IMR-90 (cell line): ENCODE measurements at regions not wholly inside any gene's neighbourhood (a gene's known extent, or its start where the extent isn't known, plus 50 kb on each side); places are given as distances from the start of the nearest gene placed in this dataset.

Experiments
- ATAC-seq: fragments of 200-7000 bp; cut with Tn5 transposase; 2 replicates; pipeline ENCODE4 v1.9.1; 2020; ENCODE audit warnings: low read depth, mild to moderate bottlenecking, moderate library complexity
- BruUV-seq: library from RNA; stranded (reverse); fragments of 400-500 nt; replicated peaks from 2 replicates; lab custom pipeline; 2021; lab: Mats Ljungman, UMichigan
- CTCF ChIA-PET: fragments of 300-600 bp; formaldehyde crosslinking; extraction: SDS; loops from one replicate; lab custom pipeline; 2021; ENCODE audit warnings: antibody characterized with exemption; lab: Yijun Ruan, JAX
- POLR2A ChIA-PET: fragments of 300-600 bp; sonication (Branson Sonifier 250); formaldehyde crosslinking; loops from one replicate; lab custom pipeline; 2022; ENCODE audit warnings: antibody characterized with exemption; ENCODE audit not compliant: unreplicated experiment; lab: Charles Lee
- DNase-seq: peaks from one replicate; pipeline ENCODE4 v3.0.0; 2013
- H2AFZ ChIP-seq: replicated peaks from 2 replicates; pipeline ENCODE3; 2013; ENCODE audit warnings: low read length, mild to moderate bottlenecking; ENCODE audit not compliant: poor library complexity
- H2AK5ac ChIP-seq: 2 replicates; pipeline ENCODE4 v1.6.1; 2013; ENCODE audit warnings: low read depth, low read length, inconsistent platforms
- H2AK9ac ChIP-seq: replicated peaks from 2 replicates; pipeline ENCODE3; 2013; ENCODE audit warnings: mild to moderate bottlenecking, low read depth, low read length, moderate library complexity; ENCODE audit not compliant: poor library complexity
- H2BK120ac ChIP-seq: 2 replicates; pipeline ENCODE4 v1.6.1; 2013; ENCODE audit warnings: low read depth, low read length, inconsistent platforms
- H2BK15ac ChIP-seq: 3 replicates; pipeline ENCODE4 v1.6.1; 2013; ENCODE audit warnings: low read depth, low read length, inconsistent platforms
- H2BK20ac ChIP-seq: 2 replicates; pipeline ENCODE4 v1.6.1; 2013; ENCODE audit warnings: low read depth, mild to moderate bottlenecking, inconsistent platforms, low read length, moderate library complexity
- H2BK5ac ChIP-seq: 2 replicates; pipeline ENCODE4 v1.6.1; 2013; ENCODE audit warnings: mild to moderate bottlenecking, low read depth, low read length, inconsistent platforms; ENCODE audit not compliant: poor library complexity, severe bottlenecking
- H3K14ac ChIP-seq: replicated peaks from 2 replicates; pipeline ENCODE4 v1.6.1; 2013; ENCODE audit warnings: low read depth, low read length, inconsistent platforms
- H3K18ac ChIP-seq: 2 replicates; pipeline ENCODE4 v1.6.1; 2013; ENCODE audit warnings: low read depth, low read length, control low read depth
- H3K23ac ChIP-seq: 2 replicates; pipeline ENCODE4 v1.6.1; 2013; ENCODE audit warnings: low read depth, low read length, inconsistent platforms
- H3K27ac ChIP-seq: 2 replicates; pipeline ENCODE4 v1.5.1; 2013; ENCODE audit warnings: mild to moderate bottlenecking, control low read depth, low read length; ENCODE audit not compliant: insufficient read depth
- H3K27me3 ChIP-seq: 2 replicates; pipeline ENCODE4 v1.6.1; 2013; ENCODE audit warnings: low read length; ENCODE audit not compliant: control insufficient read depth, insufficient read depth
- H3K36me3 ChIP-seq: 2 replicates; pipeline ENCODE4 v1.6.1; 2013; ENCODE audit warnings: low read length, mixed read lengths; ENCODE audit not compliant: control insufficient read depth, insufficient read depth
- H3K4ac ChIP-seq: 2 replicates; pipeline ENCODE4 v1.6.1; 2013; ENCODE audit warnings: low read depth, low read length, inconsistent platforms
- H3K4me1 ChIP-seq: 2 replicates; pipeline ENCODE4 v1.6.1; 2013; ENCODE audit warnings: low read length, mixed read lengths; ENCODE audit not compliant: control insufficient read depth, insufficient read depth
- H3K4me2 ChIP-seq: 2 replicates; pipeline ENCODE4 v1.6.1; 2013; ENCODE audit warnings: low read depth, mild to moderate bottlenecking, control low read depth, low read length, moderate library complexity
- H3K4me3 ChIP-seq: 2 replicates; pipeline ENCODE4 v1.5.1; 2013; ENCODE audit warnings: low read depth, mild to moderate bottlenecking, control low read depth, low read length, moderate library complexity; ENCODE audit not compliant: insufficient read depth
- H3K56ac ChIP-seq: 2 replicates; pipeline ENCODE4 v1.6.1; 2013; ENCODE audit warnings: low read length, inconsistent platforms; ENCODE audit not compliant: insufficient read depth; ENCODE audit errors: extremely low read depth
- H3K79me1 ChIP-seq, 2 experiments: 2 replicates each; pipeline ENCODE4 v1.6.1; 2013; ENCODE audit warnings: low read length in 2 of 2, inconsistent platforms in 1 of 2, low read depth in 1 of 2
- H3K9ac ChIP-seq: 2 replicates; pipeline ENCODE4 v1.6.1; 2013; ENCODE audit warnings: low read depth, low read length, control low read depth
- H3K9me1 ChIP-seq: 2 replicates; pipeline ENCODE4 v1.6.1; 2013; ENCODE audit warnings: low read length, inconsistent platforms; ENCODE audit not compliant: insufficient read depth
- H3K9me3 ChIP-seq: 2 replicates; pipeline ENCODE4 v1.6.1; 2013; ENCODE audit warnings: low read length; ENCODE audit not compliant: control insufficient read depth, insufficient read depth
- H4K20me1 ChIP-seq: 2 replicates; pipeline ENCODE4 v1.6.1; 2013; ENCODE audit warnings: low read length, inconsistent platforms; ENCODE audit not compliant: insufficient read depth
- H4K5ac ChIP-seq: 2 replicates; pipeline ENCODE4 v1.6.1; 2013; ENCODE audit warnings: mild to moderate bottlenecking, low read depth, low read length, control low read depth
- H4K8ac ChIP-seq, 2 experiments: 2 replicates each; pipeline ENCODE4 v1.6.1; 2013; ENCODE audit warnings: low read depth in 2 of 2, low read length in 2 of 2, control low read depth in 1 of 2, inconsistent platforms in 1 of 2
- H4K91ac ChIP-seq: 2 replicates; pipeline ENCODE4 v1.6.1; 2013; ENCODE audit warnings: low read depth, low read length, inconsistent platforms; ENCODE audit not compliant: insufficient read depth
- POLR2A ChIP-seq: IDR thresholded peaks from 2 replicates; pipeline ENCODE4 v1.6.1; 2012; ENCODE audit warnings: mild to moderate bottlenecking, low read depth, low read length
- WGBS, 2 experiments: methylation state at CpG; one replicate each; pipeline versions ENCODE4 v1.1.5 to v1.1.7; 2013; ENCODE audit warnings: missing lambda C conversion rate in 2 of 2; ENCODE audit not compliant: insufficient read length in 1 of 2; ENCODE audit errors: extremely low coverage in 2 of 2; 5-methylcytosine and 5-hydroxymethylcytosine counted together
- dilution Hi-C: fragments of 300-500 bp; cut with HindIII; formaldehyde crosslinking; loops from one replicate; pipeline ENCODE4 v1.14.3; 2018; ENCODE audit warnings: low sequenced_read_pairs; ENCODE audit not compliant: unreplicated experiment
- in situ Hi-C: fragments of 300-500 bp; cut with MboI; formaldehyde crosslinking; loops from 3 replicates; pipeline ENCODE4 v1.14.3; 2019; ENCODE audit warnings: low sequenced_read_pairs, inconsistent platforms, mixed read lengths
- intact Hi-C: fragments of 100-400 bp; cut with micrococcal nuclease; formaldehyde crosslinking; loops from 2 replicates; pipeline ENCODE4 v1.10.0; 2022

DNA sequence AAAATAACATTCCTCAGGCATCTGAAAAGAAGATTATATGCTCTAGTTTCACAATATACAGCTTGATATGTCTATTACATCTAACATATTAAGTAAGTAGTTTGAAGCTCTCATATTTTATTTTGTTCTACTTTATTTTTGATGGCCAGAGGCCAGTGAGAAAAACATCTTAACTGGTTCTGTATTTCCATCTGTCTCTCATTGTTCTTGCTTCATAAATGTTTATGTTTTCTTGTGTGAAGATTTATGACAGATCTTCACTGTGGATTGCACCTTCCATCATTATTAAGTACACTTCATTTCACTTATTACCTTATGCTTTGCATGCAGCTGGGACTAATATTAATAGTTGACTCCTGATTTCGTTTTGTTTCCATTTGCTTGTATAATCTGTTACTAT, 511.2 kb downstream of the TSN start:
- Histone ChIP-seq H2BK20ac (no peak overlapping the region), H2BK15ac (no peak overlapping the region), H3K9me1 (no peaks in the 10 kb centered on the region), H3K4me1 (no peaks in the 10 kb centered on the region), H3K9me3 (0 out of 2 replicates have a peak, but pooled peaks cover 3% of the 10 kb centered on the region), H2AK9ac (no peak overlapping the region), H4K8ac (no peak overlapping the region), H3K79me1 (no peaks in the 10 kb centered on the region), H3K4me2 (no peak overlapping the region), H2BK120ac (no peak overlapping the region), H3K56ac (no peak overlapping the region), H3K4me3 (no peak overlapping the region), H4K20me1 (no peaks in the 10 kb centered on the region), H3K36me3 (no peaks in the 10 kb centered on the region), H4K91ac (no peak overlapping the region), H2BK5ac (no peak overlapping the region), H3K4ac (no peak overlapping the region), H3K18ac (no peak overlapping the region), H3K9ac (no peak overlapping the region), H2AFZ (no peak overlapping the region), H4K5ac (no peak overlapping the region), H2AK5ac (no peak overlapping the region), H3K27ac (no peak overlapping the region), H3K14ac (no peak overlapping the region), H3K23ac (no peak overlapping the region), H3K27me3 (no peaks in the 10 kb centered on the region)
- TF ChIP-seq POLR2A = no peak
- no TSS peak for BruUV-seq
- intact Hi-C loops (no loop called here), in situ Hi-C loops (no loop called here), dilution Hi-C loops (no loop called here)
- DNase-seq (no peak), ATAC-seq (no peak)
- ChIA-PET CTCF (no interaction called here), POLR2A (no interaction called here)
- no CpG with 5 or more reads among the region's 1 CpG for WGBS, 2 experiments
